ENCODE measurements at regions not wholly inside any gene's neighbourhood (a gene's known extent, or its start where the extent isn't known, plus 50 kb on each side); places are given as distances from the start of the nearest gene placed in this dataset.

GRCh38 chr14:61106271-61106958 is 125.4 kb downstream of the SLC38A6 start:
- peaks cover 2% of the 10 kb centered on the region; the same call in 1 of the 2 replicates for H3K9me3 ChIP-seq (ENCODE audit: control insufficient read depth, insufficient read depth, low read depth, low read length)
- H3K27me3 ChIP-seq (ENCODE audit: control insufficient read depth, insufficient read depth, low read length) = no peaks in the 10 kb centered on the region
- no peak overlapping the region for H3K4me3 ChIP-seq (ENCODE audit: low read depth, low read length)
- no peak overlapping the region for H3K9ac ChIP-seq (ENCODE audit: low read length)
- H3K27ac ChIP-seq (ENCODE audit: low read depth, low read length) = no peak overlapping the region
- no peaks in the 10 kb centered on the region for H3K36me3 ChIP-seq (ENCODE audit: control insufficient read depth, insufficient read depth, low read length)
- peaks cover 44% of the 10 kb centered on the region for H3K4me1 ChIP-seq (ENCODE audit: control insufficient read depth, insufficient read depth, low read length)

- H3K36me3 ChIP-seq (ENCODE audit: control insufficient read depth, insufficient read depth, low read length) = no peaks in the 10 kb centered on the region
- H3K4me1 ChIP-seq (ENCODE audit: control insufficient read depth, insufficient read depth, low read length) = peaks cover 46% of the 10 kb centered on the region
- H3K9ac ChIP-seq (ENCODE audit: low read length) = peak overlapping the region; percentile 70
- peaks cover 6% of the 10 kb centered on the region for H3K9me3 ChIP-seq (ENCODE audit: control insufficient read depth, insufficient read depth, low read depth, low read length)
- no peaks in the 10 kb centered on the region for H3K27me3 ChIP-seq (ENCODE audit: control insufficient read depth, insufficient read depth, low read length)
- peak overlapping the region; percentile 1; the same call in 1 of the 2 replicates for H3K4me3 ChIP-seq (ENCODE audit: low read depth, low read length)
- H3K27ac ChIP-seq (ENCODE audit: low read depth, low read length) = peak overlapping the region; percentile 82; the same call in 1 of the 2 replicates
Measured at GRCh38 chr14:61104358-61104757, 123.3 kb downstream of the SLC38A6 start.

GRCh38 chr14:61103541-61104339 is 122.7 kb downstream of the SLC38A6 start:
- H3K9me3 ChIP-seq (ENCODE audit: control insufficient read depth, insufficient read depth, low read depth, low read length) = peaks cover 11% of the 10 kb centered on the region
- H3K36me3 ChIP-seq (ENCODE audit: control insufficient read depth, insufficient read depth, low read length) = no peaks in the 10 kb centered on the region
- peak overlapping the region; percentile 82; the same call in 1 of the 2 replicates for H3K27ac ChIP-seq (ENCODE audit: low read depth, low read length)
- H3K27me3 ChIP-seq (ENCODE audit: control insufficient read depth, insufficient read depth, low read length) = no peaks in the 10 kb centered on the region
- peaks cover 43% of the 10 kb centered on the region for H3K4me1 ChIP-seq (ENCODE audit: control insufficient read depth, insufficient read depth, low read length)
- H3K4me3 ChIP-seq (ENCODE audit: low read depth, low read length) = peak overlapping the region; percentile 1; the same call in 1 of the 2 replicates
- peak overlapping the region; percentile 70 for H3K9ac ChIP-seq (ENCODE audit: low read length)

- Histone ChIP-seq H3K27ac (ENCODE audit: low read depth, low read length) (peak overlapping the region; percentile 82), H3K4me3 (ENCODE audit: low read depth, low read length) (no peak overlapping the region; the same call in 1 of the 2 replicates), H3K27me3 (ENCODE audit: control insufficient read depth, insufficient read depth, low read length) (no peaks in the 10 kb centered on the region), H3K9ac (ENCODE audit: low read length) (peak overlapping the region; percentile 49), H3K4me1 (ENCODE audit: control insufficient read depth, insufficient read depth, low read length) (peaks cover 43% of the 10 kb centered on the region), H3K36me3 (ENCODE audit: control insufficient read depth, insufficient read depth, low read length) (no peaks in the 10 kb centered on the region), H3K9me3 (ENCODE audit: control insufficient read depth, insufficient read depth, low read depth, low read length) (peaks cover 20% of the 10 kb centered on the region)
Measured at GRCh38 chr14:61102549-61103466, 121.8 kb downstream of the SLC38A6 start.
